Activated naive CD8-positive, alpha-beta T cell treated with anti-CD3 and anti-CD28 coated beads, Interleukin-2, amount 10 ng/mL, durations not matched to agents 7 days and 5 days (primary cell): ENCODE measurements at regions not wholly inside any gene's neighbourhood (a gene's known extent, or its start where the extent isn't known, plus 50 kb on each side); places are given as distances from the start of the nearest gene placed in this dataset.

ENCODE experiments used
- ATAC-seq: fragments of 150-1000 bp; cut with Tn5 transposase; one replicate; pipeline ENCODE4 v1.10.0; 2021; ENCODE audit warnings: low read depth, moderate library complexity
- POLR2A ChIA-PET: fragments of 350-600 bp; sonication (Branson Sonifier 250); formaldehyde crosslinking; loops from one replicate; lab custom pipeline; 2021; ENCODE audit warnings: antibody characterized with exemption; lab: Charles Lee
- DNase-seq: peaks from one replicate; pipeline ENCODE4 v3.0.0; 2021
- H3K27ac Mint-ChIP-seq: one replicate; pipeline ENCODE4 v1.8.0; 2022; ENCODE audit warnings: mild to moderate bottlenecking, mixed read lengths
- H3K27me3 Mint-ChIP-seq: one replicate; pipeline ENCODE4 v1.8.0; 2022; ENCODE audit warnings: mild to moderate bottlenecking, moderate library complexity, mixed read lengths
- H3K36me3 Mint-ChIP-seq: one replicate; pipeline ENCODE4 v1.8.0; 2021; ENCODE audit warnings: mild to moderate bottlenecking, mixed read lengths
- H3K4me1 Mint-ChIP-seq: one replicate; pipeline ENCODE4 v1.8.0; 2021; ENCODE audit warnings: mixed read lengths
- H3K4me3 Mint-ChIP-seq: one replicate; pipeline ENCODE4 v1.8.0; 2022; ENCODE audit warnings: mild to moderate bottlenecking, moderate library complexity, mixed read lengths
- H3K9me3 Mint-ChIP-seq: one replicate; pipeline ENCODE4 v1.8.0; 2021; ENCODE audit warnings: mixed read lengths

DNA sequence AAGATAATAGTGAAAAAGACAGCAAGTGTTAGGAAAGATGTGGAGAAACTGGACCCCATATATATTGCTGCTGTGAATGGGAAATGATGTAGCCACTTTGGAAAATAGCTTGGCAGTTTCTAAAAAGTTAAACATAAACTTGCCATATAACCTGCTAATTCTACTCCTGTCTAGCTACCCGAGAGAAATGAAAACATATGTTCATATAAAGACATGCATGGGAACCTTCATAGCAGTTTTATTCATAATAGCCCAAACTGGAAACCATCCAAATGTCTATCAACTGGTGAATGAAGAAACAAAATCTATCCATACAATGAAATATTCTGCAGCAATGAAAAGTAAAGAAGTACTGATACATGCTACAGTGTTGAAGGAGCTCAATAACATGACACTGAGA, 50.4 kb upstream of the NABP1 start:
- H3K27ac Mint-ChIP-seq = no peak overlapping the region
- DNase-seq (no peak), ATAC-seq (no peak)
- POLR2A ChIA-PET = interaction anchor here (1.9 to 2.2 kb wide), 2 partner anchors 49 to 50 kb away, joined by 8 to 11 read pairs; partner anchors contain the start of gene NABP1
- no peak overlapping the region for H3K4me3 Mint-ChIP-seq
- H3K36me3 Mint-ChIP-seq = peaks cover 22% of the 10 kb centered on the region
- H3K9me3 Mint-ChIP-seq = peaks cover 3% of the 10 kb centered on the region
- H3K4me1 Mint-ChIP-seq = peaks cover 34% of the 10 kb centered on the region
- H3K27me3 Mint-ChIP-seq = no peaks in the 10 kb centered on the region
